ENCODE measurements at regions not wholly inside any gene's neighbourhood (a gene's known extent, or its start where the extent isn't known, plus 50 kb on each side); places are given as distances from the start of the nearest gene placed in this dataset.
"Not testable (repeated sequence)": the region's sequence is repeated elsewhere in the genome, so short reads cannot be mapped to it uniquely, and the experiment has no call there.

DNA sequence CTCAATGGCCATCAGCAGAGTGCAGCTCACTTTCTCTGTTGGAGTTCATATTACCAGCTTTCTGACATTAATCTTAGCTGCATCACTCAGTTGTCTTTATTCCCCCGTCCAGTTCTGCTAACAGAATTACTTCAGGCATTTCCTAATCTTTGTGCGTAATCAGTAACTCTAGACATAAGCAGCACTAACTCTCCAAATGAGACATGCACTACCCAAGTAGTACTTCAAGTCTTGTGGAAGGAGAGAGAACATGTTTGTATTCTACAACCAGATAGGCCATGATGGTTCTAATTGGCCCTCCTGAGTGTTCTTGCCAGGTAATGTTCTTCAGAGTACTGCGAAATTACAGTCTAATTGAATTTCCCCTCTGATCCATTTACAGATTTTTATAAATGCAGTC is 448.5 kb upstream of the RPS6KA3 start:
- no peak for DNase-seq (ENCODE audit: low read depth in 2 of 2, low spot score in 1 of 2)

- DNase-seq (ENCODE audit: low read depth in 2 of 2, low spot score in 1 of 2) = no peak
These were observed 446.1 kb upstream of the RPS6KA3 start for GRCh38 chrX:20712811-20713210.

GRCh38 chrX:20711366-20711765 is 444.7 kb upstream of the RPS6KA3 start:
- no peak for DNase-seq (ENCODE audit: low read depth in 2 of 2, low spot score in 1 of 2)

DNA sequence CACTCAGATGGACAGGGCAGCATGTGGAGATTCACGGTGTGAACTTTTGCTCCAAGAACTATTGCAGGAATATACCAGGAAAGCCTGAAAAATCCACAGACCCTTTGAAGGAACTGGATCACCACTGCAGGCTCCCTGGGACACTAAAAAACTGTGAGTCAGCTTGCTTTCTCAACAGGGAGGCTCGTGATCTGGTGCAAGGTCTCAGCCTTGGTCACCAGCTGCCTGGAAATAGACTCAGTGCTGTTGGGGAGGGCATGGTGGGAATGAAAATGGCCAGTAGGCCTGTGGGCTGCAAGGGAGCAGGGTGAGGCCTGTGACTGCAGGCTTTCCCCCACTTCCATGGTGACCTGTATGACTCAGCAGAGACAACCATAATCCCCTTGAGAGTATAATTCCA is 426.4 kb upstream of the RPS6KA3 start:
- DNase-seq (ENCODE audit: low read depth in 2 of 2, low spot score in 1 of 2) = no peak

DNA sequence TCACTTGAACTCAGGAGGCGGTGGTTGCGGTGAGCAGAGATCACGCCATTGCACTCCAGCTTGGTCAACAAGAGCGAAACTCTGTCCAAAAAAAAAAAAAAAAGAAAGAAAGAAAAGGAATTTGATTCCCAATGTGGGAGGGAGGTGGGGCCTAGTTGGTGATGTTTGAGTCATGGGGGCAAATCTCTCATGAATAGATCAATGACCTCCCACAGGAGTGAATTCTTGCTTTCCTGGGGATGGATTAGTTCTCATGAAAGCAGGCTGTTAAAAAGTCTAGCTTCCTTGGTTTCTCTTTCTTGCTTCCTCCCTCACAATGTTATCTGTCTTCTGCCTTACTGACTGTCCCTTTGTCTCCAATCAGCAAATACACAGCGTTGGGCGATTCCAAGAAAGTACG is 419.5 kb upstream of the RPS6KA3 start:
- DNase-seq (ENCODE audit: low read depth in 2 of 2, low spot score in 1 of 2) = no peak

DNA sequence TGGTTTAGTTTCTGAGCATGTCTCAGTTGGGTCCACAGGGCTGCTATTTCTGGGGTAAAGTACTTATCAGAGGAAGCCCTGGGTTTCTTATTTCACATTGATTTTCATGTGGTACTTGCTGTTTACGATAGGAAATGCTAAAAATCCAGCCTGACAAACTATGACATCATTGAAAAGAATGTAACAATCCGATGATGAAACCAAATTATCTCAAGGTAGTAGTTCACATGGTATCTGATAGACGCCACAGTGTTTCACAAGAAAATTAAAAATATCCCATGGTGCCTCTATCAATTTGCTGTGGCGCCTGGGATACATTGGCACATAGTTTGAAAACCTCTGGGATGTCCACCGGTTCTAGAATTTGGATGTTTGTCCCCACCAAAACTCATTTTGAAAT is 418.9 kb upstream of the RPS6KA3 start:
- no peak for DNase-seq (ENCODE audit: low read depth in 2 of 2, low spot score in 1 of 2)

- DNase-seq (ENCODE audit: low read depth in 2 of 2, low spot score in 1 of 2) = no peak
These were observed 415.0 kb upstream of the RPS6KA3 start for GRCh38 chrX:20681683-20682082.

DNA sequence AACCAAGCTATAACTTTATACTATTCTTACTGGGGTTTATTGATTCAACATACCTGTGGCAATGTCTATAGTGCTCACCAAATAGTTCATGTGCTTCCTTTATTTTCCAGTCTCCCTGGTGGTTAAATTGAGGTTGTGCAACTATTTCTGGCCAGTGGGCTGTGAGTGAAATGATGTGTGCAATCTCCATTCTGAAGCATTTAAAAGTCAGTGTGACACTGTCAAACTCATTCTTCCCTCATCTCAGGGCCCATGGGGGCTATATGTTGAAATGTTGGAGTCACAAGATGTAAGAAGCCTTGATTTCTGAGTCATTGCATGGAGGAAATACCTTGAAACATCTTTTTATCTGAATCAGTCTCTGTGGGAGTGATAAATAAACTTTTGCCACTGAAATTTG is 414.3 kb upstream of the RPS6KA3 start:
- no peak for DNase-seq (ENCODE audit: low read depth in 2 of 2, low spot score in 1 of 2)

GRCh38 chrX:20672476-20672875 is 405.8 kb upstream of the RPS6KA3 start:
- DNase-seq (ENCODE audit: low read depth in 2 of 2, low spot score in 1 of 2) = no peak

DNA sequence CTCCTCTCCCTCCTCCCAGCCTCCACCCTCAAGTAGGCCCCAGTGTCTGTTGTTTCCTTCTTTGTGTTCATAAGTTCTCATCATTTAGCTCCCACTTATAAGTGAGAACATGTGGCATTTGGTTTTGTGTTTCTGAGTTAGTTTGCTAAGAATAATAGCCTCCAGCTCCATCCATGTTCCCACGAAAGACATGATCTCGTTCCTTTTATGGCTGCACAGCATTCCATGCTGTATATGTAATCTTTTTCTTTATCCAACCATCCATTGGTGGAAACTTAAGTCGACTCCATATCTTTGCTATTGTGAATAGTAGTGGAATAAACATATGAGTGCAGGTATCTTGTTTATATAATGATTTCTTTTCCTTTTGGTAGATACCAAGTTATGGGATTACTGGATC is 405.0 kb upstream of the RPS6KA3 start:
- not testable (repeated sequence) for DNase-seq (ENCODE audit: low read depth in 2 of 2, low spot score in 1 of 2)

DNA sequence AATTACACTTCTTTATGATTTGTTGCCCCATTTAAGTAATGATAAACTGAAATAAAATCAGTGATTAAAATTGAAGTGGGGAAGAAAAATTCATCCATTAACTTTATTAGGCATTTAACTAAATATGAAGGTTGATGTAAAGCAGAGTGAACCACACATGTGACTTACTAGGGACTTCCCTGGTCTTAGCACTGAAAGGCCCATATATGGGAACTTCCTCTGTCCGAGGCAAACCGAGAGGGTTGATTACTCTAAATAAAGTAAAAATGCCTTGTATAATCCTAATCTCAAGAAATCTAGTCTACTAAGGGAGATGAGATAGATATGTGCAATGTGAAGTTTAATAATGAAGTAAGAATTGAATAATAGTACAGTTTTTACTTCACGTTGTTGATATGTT is 403.9 kb upstream of the RPS6KA3 start:
- no peak for DNase-seq (ENCODE audit: low read depth in 2 of 2, low spot score in 1 of 2)

- no peak for DNase-seq (ENCODE audit: low read depth in 2 of 2, low spot score in 1 of 2)
These were observed 401.8 kb upstream of the RPS6KA3 start for GRCh38 chrX:20668550-20668949.

DNA sequence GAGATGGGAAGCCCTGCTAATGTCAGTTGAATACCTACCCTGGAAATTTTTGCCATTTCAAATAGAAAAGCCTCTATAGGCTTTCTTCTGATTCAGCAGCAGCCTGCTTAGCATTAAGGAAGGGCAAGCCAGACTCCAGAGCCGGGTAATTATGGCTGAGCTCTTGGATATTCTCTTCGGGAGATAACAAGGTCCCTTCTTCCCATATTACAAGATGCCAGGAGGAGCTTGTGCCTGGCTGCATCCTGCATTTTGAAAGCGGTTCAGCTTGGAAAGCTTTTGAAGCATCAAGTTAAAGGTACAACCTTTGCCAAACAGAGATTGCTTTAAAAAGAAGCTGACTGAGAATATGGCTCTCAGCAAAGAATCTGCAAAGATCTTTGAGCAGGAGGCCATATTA is 399.6 kb upstream of the RPS6KA3 start:
- DNase-seq (ENCODE audit: low read depth in 2 of 2, low spot score in 1 of 2) = no peak

DNA sequence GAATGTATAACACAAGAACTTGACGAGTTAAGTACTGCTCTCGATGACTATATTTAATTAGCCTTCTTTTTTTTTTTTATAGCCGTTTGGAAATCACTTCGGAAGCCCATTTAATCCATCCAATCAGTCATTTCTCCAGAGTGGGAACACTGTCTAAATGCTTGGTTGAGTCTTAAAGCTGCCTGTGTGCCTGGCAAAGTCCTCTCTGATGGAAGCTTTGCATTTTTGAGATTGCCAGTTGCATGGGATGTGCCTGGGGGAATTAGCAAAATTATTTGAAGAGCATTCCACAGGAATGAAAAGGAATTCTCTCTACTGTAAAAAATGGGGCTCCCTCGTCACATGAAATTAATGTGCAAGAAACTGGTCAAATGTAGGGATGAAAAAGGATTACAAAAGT is 398.8 kb upstream of the RPS6KA3 start:
- DNase-seq (ENCODE audit: low read depth in 2 of 2, low spot score in 1 of 2) = no peak

DNA sequence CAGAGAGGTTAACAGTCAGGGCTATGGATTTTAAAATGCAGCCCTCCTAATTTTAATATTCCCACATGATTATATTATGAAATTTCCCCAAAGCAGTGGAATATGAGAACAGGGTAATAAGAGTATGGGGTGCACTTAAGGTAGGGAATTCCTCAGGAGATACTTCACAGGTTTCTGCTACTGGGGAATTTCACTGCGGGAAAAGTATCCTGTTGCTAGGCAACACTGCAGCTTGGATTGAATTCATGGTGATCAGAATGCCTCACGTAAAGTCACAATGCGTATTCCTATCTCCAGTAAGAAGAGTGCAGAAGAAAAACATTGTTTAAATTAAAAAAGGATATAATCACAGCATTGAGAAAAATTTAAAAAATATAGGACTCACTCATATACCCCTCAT is 398.1 kb upstream of the RPS6KA3 start:
- DNase-seq (ENCODE audit: low read depth in 2 of 2, low spot score in 1 of 2) = no peak

DNA sequence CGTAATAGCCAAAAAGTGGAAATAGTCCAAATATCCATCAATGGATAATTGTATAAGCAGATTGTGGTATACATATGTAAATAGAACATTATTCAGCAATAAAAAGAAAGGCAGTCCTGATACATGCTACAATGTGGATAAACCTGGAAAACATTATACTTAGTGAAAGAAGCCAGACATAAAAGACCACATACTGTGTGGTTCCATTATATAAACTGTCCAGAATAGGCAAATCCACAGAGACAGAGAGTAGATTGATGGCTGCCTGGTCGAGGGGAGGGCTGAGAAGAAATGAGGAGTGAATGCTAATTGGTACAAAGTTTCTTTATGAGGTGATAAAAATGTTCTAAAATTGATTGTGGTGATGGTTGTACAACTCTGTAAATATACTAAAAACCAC is 397.4 kb upstream of the RPS6KA3 start:
- DNase-seq (ENCODE audit: low read depth in 2 of 2, low spot score in 1 of 2) = no peak

- no peak for DNase-seq (ENCODE audit: low read depth in 2 of 2, low spot score in 1 of 2)
These were observed 396.6 kb upstream of the RPS6KA3 start for GRCh38 chrX:20663336-20663735.

DNA sequence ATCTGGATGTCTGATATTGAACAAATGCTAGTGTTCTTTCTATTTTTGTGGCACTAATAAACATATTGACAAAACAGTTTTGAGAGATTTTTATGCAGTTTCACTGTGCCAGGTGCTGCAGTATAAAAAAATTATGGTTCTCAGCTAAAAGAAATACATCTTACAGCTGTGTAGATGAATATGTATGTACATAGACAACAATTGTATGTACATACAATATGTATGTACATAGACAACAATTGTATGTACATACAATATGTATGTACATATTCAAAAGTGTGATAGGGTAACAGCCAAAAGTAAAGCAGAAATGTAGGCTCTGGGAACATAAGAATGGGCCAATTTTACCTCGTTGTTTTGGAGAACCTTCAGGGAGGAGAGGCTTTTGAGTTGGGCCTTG is 390.0 kb upstream of the RPS6KA3 start:
- DNase-seq (ENCODE audit: low read depth in 2 of 2, low spot score in 1 of 2) = no peak

DNA sequence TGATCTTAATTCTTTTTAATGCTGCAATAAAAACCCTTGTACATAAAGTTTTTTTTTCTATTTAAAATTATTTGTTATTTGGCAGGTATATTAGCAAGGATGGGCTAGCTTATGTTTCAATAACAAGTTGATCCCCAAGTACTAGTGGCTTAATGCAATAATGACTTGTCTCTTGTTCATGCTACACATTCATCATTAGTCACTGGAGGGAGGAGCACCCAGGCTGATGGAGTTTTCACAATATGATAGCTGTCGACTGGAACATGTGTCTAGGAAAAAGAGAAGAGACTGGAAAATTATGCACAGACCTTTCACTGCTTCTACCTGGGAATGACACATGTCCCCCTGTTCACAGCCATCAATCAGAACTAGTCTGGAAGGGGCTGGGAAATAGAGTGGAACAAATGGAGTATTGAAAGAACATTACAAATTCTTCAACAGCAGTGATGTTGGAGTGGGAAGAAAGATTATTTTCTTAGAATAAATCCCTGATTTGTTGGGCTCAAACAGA is 387.9 kb upstream of the RPS6KA3 start:
- DNase-seq (ENCODE audit: low read depth in 2 of 2, low spot score in 1 of 2) = no peak

GRCh38 chrX:20653070-20653469 is 386.4 kb upstream of the RPS6KA3 start:
- no peak for DNase-seq (ENCODE audit: low read depth in 2 of 2, low spot score in 1 of 2)

DNA sequence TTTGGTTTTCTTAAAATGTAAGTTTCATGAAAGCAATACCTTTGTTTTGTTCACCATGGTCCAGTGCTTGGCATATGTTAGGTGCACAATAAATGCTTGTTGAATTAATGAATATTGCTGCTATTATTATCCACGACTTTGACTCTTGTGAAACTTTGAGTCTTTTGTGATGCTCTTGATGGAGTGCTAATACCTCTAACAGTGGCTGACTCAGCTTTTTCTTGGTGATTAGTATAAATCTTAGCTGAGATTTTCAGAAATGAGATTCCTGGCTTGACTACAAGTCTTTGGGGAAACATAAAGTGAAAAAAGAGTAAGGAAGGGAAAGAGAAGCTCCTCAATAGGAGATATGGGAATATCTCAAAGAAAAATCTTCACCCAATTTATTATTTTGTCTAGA is 375.2 kb upstream of the RPS6KA3 start:
- DNase-seq (ENCODE audit: low read depth in 2 of 2, low spot score in 1 of 2) = no peak

GRCh38 chrX:20639115-20639514 is 372.4 kb upstream of the RPS6KA3 start:
- DNase-seq (ENCODE audit: low read depth in 2 of 2, low spot score in 1 of 2) = no peak

GRCh38 chrX:20637351-20637750 is 370.6 kb upstream of the RPS6KA3 start:
- DNase-seq (ENCODE audit: low read depth in 2 of 2, low spot score in 1 of 2) = no peak

DNA sequence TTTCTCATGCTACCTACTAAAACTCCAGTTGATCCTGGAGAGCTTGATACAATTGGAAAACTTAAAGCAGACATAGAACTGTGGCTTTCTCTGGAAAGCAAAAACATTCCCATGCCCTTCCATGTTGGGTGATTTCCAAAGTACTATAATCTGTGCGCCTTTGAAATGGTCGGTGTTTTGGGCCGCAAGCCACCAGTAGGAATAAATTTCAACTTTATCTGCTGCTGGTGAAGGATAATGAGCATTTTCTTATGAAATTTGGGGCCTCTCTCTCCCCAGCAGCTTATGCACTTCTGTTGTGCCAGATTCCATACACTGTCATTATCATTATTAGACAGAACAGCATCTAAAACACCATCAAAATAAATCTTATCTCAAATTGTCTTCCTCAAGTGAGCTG is 366.7 kb upstream of the RPS6KA3 start:
- DNase-seq (ENCODE audit: low read depth in 2 of 2, low spot score in 1 of 2) = no peak

Data from stimulated activated CD8-positive, alpha-beta memory T cell treated with anti-CD3 and anti-CD28 coated beads, Interleukin-4, amount 100 ng/mL, for 4 hours (primary cell).